Smooth muscle cell (in vitro differentiated cells): ENCODE measurements at regions not wholly inside any gene's neighbourhood (a gene's known extent, or its start where the extent isn't known, plus 50 kb on each side); places are given as distances from the start of the nearest gene placed in this dataset.

Experiments
- DNase-seq: peaks from one replicate; lab custom pipeline; 2025; ENCODE audit not compliant: unreplicated experiment; lab: John Stamatoyannopoulos, UW
- H2AFZ ChIP-seq: fragments of 200-600 bp; sonication (generic); 2 replicates; pipeline ENCODE4 v1.6.0; 2016; ENCODE audit warnings: antibody characterized with exemption, low read depth, mild to moderate bottlenecking
- H3F3A ChIP-seq: fragments of 200-600 bp; sonication (generic); 2 replicates; pipeline ENCODE4 v1.6.0; 2017; ENCODE audit warnings: antibody characterized with exemption, low read depth
- H3K27ac ChIP-seq: fragments of 200-600 bp; sonication (generic); 2 replicates; pipeline ENCODE4 v1.5.1; 2016; ENCODE audit warnings: low read depth, mild to moderate bottlenecking
- H3K27me3 ChIP-seq: fragments of 200-600 bp; sonication (generic); 2 replicates; pipeline ENCODE4 v1.6.1; 2016; ENCODE audit warnings: low read depth, mild to moderate bottlenecking
- H3K36me3 ChIP-seq: fragments of 200-600 bp; sonication (generic); 2 replicates; pipeline ENCODE4 v1.5.1; 2016; ENCODE audit warnings: low read depth
- H3K4me1 ChIP-seq: fragments of 200-600 bp; sonication (generic); 2 replicates; pipeline ENCODE4 v1.5.1; 2016; ENCODE audit warnings: low read depth
- H3K4me2 ChIP-seq: fragments of 200-600 bp; sonication (generic); 2 replicates; pipeline ENCODE4 v1.6.0; 2016; ENCODE audit warnings: mild to moderate bottlenecking
- H3K4me3 ChIP-seq: fragments of 200-600 bp; sonication (generic); 2 replicates; pipeline ENCODE4 v1.5.1; 2016; ENCODE audit warnings: mild to moderate bottlenecking
- H3K79me2 ChIP-seq: fragments of 200-600 bp; sonication (generic); 2 replicates; pipeline ENCODE4 v1.6.0; 2016; ENCODE audit warnings: low read depth, mild to moderate bottlenecking
- H3K9ac ChIP-seq: fragments of 200-600 bp; sonication (generic); 2 replicates; pipeline ENCODE4 v1.6.0; 2016; ENCODE audit warnings: low read depth
- H3K9me3 ChIP-seq: fragments of 200-600 bp; sonication (generic); replicated peaks from 2 replicates; pipeline ENCODE4 v1.5.1; 2016; ENCODE audit warnings: low read depth
- H4K20me1 ChIP-seq: fragments of 200-600 bp; sonication (generic); 2 replicates; pipeline ENCODE4 v1.6.0; 2016; ENCODE audit warnings: low read depth
- CTCF ChIP-seq: fragments of 200-600 bp; sonication (generic); IDR thresholded peaks from 2 replicates; pipeline ENCODE4 v1.5.1; 2017; ENCODE audit warnings: borderline replicate concordance, mild to moderate bottlenecking, antibody characterized with exemption; ENCODE audit not compliant: insufficient read depth, poor library complexity, severe bottlenecking
- WGBS: methylation state at CpG from one replicate; pipeline ENCODE4 v1.1.7; 2016; ENCODE audit warnings: low lambda C conversion rate; 5-methylcytosine and 5-hydroxymethylcytosine counted together

- no peak overlapping the region for H2AFZ ChIP-seq
- H3K27ac ChIP-seq: no peak overlapping the region
- TF ChIP-seq CTCF: no peak
- no peak overlapping the region for H3K4me3 ChIP-seq
- H4K20me1 ChIP-seq: no peaks in the 10 kb centered on the region
- no peaks in the 10 kb centered on the region for H3K36me3 ChIP-seq
- peaks cover 5% of the 10 kb centered on the region for H3K27me3 ChIP-seq
- 95% methylated on average over 2 of the region's 2 CpGs for WGBS
- H3K9ac ChIP-seq: no peak overlapping the region
- H3K9me3 ChIP-seq: no peaks in the 10 kb centered on the region
- H3F3A ChIP-seq: no peaks in the 10 kb centered on the region
- H3K4me2 ChIP-seq: no peak overlapping the region
- no peak for DNase-seq
- no peaks in the 10 kb centered on the region for H3K79me2 ChIP-seq
- H3K4me1 ChIP-seq: no peaks in the 10 kb centered on the region
Observed at GRCh38 chr1:229135773-229136172, 135.1 kb upstream of the RAB4A start.

- Histone ChIP-seq H3K27ac (no peak overlapping the region), H3K9me3 (no peaks in the 10 kb centered on the region), H2AFZ (no peak overlapping the region), H3F3A (no peaks in the 10 kb centered on the region), H3K4me2 (no peak overlapping the region), H4K20me1 (no peaks in the 10 kb centered on the region), H3K36me3 (no peaks in the 10 kb centered on the region), H3K4me3 (no peak overlapping the region), H3K4me1 (no peaks in the 10 kb centered on the region), H3K79me2 (no peaks in the 10 kb centered on the region), H3K27me3 (no peaks in the 10 kb centered on the region), H3K9ac (no peak overlapping the region)
- 85% methylated on average over 3 of the region's 3 CpGs for WGBS
- no peak for DNase-seq
- no peak for TF ChIP-seq CTCF
Observed at GRCh38 chr1:229136822-229137221, 134.1 kb upstream of the RAB4A start.

DNA sequence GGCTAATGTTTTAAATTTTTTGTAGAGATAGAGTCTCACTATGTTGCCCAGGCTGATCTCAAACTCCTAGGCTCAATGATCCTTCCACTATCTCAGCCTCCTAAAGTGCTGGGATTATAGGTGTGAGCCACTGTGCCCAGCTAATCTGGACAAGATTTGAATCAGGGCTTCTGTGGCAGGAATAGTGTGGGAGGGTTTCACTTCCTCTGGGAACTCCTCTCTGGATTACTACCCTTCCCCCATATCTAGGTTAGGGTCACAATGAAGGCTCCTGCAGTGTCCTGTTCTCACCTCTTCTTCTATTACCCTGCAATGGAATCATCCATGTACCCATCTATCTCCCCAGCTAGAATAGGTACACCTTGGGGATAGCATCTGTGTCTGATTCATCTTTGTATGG, 133.6 kb upstream of the RAB4A start:
- Histone ChIP-seq H3K36me3 (no peaks in the 10 kb centered on the region), H3K27ac (no peak overlapping the region), H3K9me3 (no peaks in the 10 kb centered on the region), H3K9ac (no peak overlapping the region), H3F3A (no peaks in the 10 kb centered on the region), H3K79me2 (no peaks in the 10 kb centered on the region), H3K4me3 (no peak overlapping the region), H4K20me1 (no peaks in the 10 kb centered on the region), H3K4me2 (no peak overlapping the region), H3K4me1 (no peaks in the 10 kb centered on the region), H2AFZ (no peak overlapping the region), H3K27me3 (no peaks in the 10 kb centered on the region)
- TF ChIP-seq CTCF: no peak
- no peak for DNase-seq

- no peaks in the 10 kb centered on the region for H3K79me2 ChIP-seq
- no peak overlapping the region for H2AFZ ChIP-seq
- WGBS: 52% methylated on average over 3 of the region's 3 CpGs
- H3K9me3 ChIP-seq: no peaks in the 10 kb centered on the region
- TF ChIP-seq CTCF: no peak
- no peaks in the 10 kb centered on the region for H3K27me3 ChIP-seq
- no peaks in the 10 kb centered on the region for H3F3A ChIP-seq
- H3K4me3 ChIP-seq: no peak overlapping the region
- no peaks in the 10 kb centered on the region for H3K4me1 ChIP-seq
- no peak overlapping the region for H3K27ac ChIP-seq
- H3K36me3 ChIP-seq: no peaks in the 10 kb centered on the region
- H3K9ac ChIP-seq: no peak overlapping the region
- DNase-seq: no peak
- no peak overlapping the region for H3K4me2 ChIP-seq
- H4K20me1 ChIP-seq: no peaks in the 10 kb centered on the region
Observed at GRCh38 chr1:229138058-229138457, 132.9 kb upstream of the RAB4A start.
